GM19455 (cell line): ENCODE measurements at regions not wholly inside any gene's neighbourhood (a gene's known extent, or its start where the extent isn't known, plus 50 kb on each side); places are given as distances from the start of the nearest gene placed in this dataset.

Experiments used
- ATAC-seq: cut with Tn5 transposase; IDR thresholded peaks from one replicate; pipeline ENCODE4 v1.9.1; 2021; ENCODE audit not compliant: unreplicated experiment

GRCh38 chr9:87437966-87438365 is 59.7 kb upstream of the DAPK1 start:
- no peak for ATAC-seq

GRCh38 chr9:87441251-87441650 is 56.4 kb upstream of the DAPK1 start:
- ATAC-seq = no peak

- no peak for ATAC-seq
Measured at GRCh38 chr9:87442451-87442850, 55.2 kb upstream of the DAPK1 start.

- ATAC-seq = no peak
Measured at GRCh38 chr9:87443006-87443405, 54.7 kb upstream of the DAPK1 start.

- no peak for ATAC-seq
Measured at GRCh38 chr9:87443461-87443860, 54.2 kb upstream of the DAPK1 start.

GRCh38 chr9:87445646-87446045 is 52.0 kb upstream of the DAPK1 start:
- peak; percentile 97 for ATAC-seq

- no peak for ATAC-seq
Measured at GRCh38 chr9:87446527-87446926, 51.1 kb upstream of the DAPK1 start.

- no peak for ATAC-seq
Measured at GRCh38 chr9:87447547-87448432, 49.9 kb upstream of the DAPK1 start.
